SK-N-SH (cell line): ENCODE measurements at regions not wholly inside any gene's neighbourhood (a gene's known extent, or its start where the extent isn't known, plus 50 kb on each side); places are given as distances from the start of the nearest gene placed in this dataset.

Experiments used
- EZH2phosphoT487 ChIP-seq: fragments of 200-600 bp; sonication (generic); IDR thresholded peaks from 2 replicates; pipeline ENCODE4 v1.6.1; 2017; ENCODE audit warnings: low read depth, mixed run types, mild to moderate bottlenecking, antibody characterized with exemption, moderate library complexity, borderline replicate concordance
- JUND ChIP-seq: IDR thresholded peaks from 2 replicates; pipeline ENCODE4 v1.4.0; 2012
- RFX5 ChIP-seq: IDR thresholded peaks from 2 replicates; pipeline ENCODE4 v1.6.1; 2012; ENCODE audit warnings: mild to moderate bottlenecking, improper control_type of control experiment, low read length
- YY1 ChIP-seq: IDR thresholded peaks from 2 replicates; pipeline ENCODE4 v1.4.0; 2012; ENCODE audit warnings: low read depth, mild to moderate bottlenecking
- TF ChIP-seq, protein P1 (sequence below): fragments of 200-600 bp; sonication (generic); IDR thresholded peaks from 2 replicates; pipeline ENCODE4 v1.6.1; 2017; ENCODE audit warnings: antibody characterized with exemption, mild to moderate bottlenecking, moderate library complexity
- TF ChIP-seq, protein P2 (sequence below): IDR thresholded peaks from 2 replicates; pipeline ENCODE4 v1.6.1; 2012; ENCODE audit warnings: mild to moderate bottlenecking, low read depth, low read length, moderate library complexity

- TF ChIP-seq, protein P1, sequence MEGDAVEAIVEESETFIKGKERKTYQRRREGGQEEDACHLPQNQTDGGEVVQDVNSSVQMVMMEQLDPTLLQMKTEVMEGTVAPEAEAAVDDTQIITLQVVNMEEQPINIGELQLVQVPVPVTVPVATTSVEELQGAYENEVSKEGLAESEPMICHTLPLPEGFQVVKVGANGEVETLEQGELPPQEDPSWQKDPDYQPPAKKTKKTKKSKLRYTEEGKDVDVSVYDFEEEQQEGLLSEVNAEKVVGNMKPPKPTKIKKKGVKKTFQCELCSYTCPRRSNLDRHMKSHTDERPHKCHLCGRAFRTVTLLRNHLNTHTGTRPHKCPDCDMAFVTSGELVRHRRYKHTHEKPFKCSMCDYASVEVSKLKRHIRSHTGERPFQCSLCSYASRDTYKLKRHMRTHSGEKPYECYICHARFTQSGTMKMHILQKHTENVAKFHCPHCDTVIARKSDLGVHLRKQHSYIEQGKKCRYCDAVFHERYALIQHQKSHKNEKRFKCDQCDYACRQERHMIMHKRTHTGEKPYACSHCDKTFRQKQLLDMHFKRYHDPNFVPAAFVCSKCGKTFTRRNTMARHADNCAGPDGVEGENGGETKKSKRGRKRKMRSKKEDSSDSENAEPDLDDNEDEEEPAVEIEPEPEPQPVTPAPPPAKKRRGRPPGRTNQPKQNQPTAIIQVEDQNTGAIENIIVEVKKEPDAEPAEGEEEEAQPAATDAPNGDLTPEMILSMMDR, result no peak
- TF ChIP-seq, protein P2, sequence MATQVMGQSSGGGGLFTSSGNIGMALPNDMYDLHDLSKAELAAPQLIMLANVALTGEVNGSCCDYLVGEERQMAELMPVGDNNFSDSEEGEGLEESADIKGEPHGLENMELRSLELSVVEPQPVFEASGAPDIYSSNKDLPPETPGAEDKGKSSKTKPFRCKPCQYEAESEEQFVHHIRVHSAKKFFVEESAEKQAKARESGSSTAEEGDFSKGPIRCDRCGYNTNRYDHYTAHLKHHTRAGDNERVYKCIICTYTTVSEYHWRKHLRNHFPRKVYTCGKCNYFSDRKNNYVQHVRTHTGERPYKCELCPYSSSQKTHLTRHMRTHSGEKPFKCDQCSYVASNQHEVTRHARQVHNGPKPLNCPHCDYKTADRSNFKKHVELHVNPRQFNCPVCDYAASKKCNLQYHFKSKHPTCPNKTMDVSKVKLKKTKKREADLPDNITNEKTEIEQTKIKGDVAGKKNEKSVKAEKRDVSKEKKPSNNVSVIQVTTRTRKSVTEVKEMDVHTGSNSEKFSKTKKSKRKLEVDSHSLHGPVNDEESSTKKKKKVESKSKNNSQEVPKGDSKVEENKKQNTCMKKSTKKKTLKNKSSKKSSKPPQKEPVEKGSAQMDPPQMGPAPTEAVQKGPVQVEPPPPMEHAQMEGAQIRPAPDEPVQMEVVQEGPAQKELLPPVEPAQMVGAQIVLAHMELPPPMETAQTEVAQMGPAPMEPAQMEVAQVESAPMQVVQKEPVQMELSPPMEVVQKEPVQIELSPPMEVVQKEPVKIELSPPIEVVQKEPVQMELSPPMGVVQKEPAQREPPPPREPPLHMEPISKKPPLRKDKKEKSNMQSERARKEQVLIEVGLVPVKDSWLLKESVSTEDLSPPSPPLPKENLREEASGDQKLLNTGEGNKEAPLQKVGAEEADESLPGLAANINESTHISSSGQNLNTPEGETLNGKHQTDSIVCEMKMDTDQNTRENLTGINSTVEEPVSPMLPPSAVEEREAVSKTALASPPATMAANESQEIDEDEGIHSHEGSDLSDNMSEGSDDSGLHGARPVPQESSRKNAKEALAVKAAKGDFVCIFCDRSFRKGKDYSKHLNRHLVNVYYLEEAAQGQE, result no peak
- TF ChIP-seq YY1, result no peak
- TF ChIP-seq JUND, result no peak
- no peak for TF ChIP-seq EZH2phosphoT487
- no peak for TF ChIP-seq RFX5
These were observed 217.0 kb downstream of the FIGN start for GRCh38 chr2:163518762-163519161.
